CD4-positive, alpha-beta T cell treated with Interferon alpha-2 for 1 hour (primary cell): ENCODE measurements at regions not wholly inside any gene's neighbourhood (a gene's known extent, or its start where the extent isn't known, plus 50 kb on each side); places are given as distances from the start of the nearest gene placed in this dataset.

Experiments used
- DNase-seq, 2 donors: peaks; one replicate each; pipeline ENCODE4 v3.0.0-alpha.2; 2020 to 2022

DNA sequence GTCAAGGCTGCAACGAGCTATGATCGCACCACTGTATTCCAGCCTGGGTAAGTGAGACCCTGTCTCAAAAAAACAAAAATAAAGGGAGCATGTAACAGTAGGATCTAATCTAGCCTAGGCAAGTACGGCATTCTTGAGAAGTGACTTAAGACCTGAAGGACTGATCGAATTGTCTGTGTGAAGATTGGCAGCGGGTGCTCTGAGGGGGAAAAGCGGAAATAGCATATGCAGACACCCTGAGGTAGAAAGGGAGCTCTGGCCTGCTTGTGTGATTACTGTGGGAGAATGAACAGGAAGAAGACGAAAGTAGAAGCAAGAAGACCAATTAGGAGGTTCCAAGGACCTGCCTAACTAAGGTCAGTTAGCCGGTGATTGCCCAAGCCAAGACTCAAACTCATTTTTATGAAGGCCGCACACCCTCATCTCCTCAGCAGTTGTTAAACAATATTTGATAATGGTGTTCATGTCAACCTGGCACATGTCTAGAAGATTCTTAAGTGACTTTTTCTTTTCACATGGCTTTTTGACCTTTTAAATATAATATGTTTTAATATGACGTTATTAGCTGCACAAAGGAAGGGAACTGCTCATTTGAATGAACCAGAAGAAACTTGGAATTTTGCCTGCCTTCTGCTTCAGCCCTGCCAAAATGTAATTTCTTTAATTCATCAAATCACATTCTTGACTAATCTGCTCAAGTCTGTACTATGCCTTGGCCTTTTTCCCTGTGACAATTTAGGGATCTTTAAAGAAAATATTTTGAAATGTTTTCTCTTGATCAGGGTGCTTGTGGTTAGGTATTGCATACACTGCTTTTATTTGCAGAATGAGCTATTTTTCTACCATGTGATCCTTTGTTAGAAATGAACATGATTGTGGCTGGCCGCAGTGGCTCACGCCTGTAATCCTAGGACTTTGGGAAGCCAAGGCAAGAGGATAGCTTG lies 289.2 kb upstream of the DMRT1 start:
- DNase-seq: no peak

DNA sequence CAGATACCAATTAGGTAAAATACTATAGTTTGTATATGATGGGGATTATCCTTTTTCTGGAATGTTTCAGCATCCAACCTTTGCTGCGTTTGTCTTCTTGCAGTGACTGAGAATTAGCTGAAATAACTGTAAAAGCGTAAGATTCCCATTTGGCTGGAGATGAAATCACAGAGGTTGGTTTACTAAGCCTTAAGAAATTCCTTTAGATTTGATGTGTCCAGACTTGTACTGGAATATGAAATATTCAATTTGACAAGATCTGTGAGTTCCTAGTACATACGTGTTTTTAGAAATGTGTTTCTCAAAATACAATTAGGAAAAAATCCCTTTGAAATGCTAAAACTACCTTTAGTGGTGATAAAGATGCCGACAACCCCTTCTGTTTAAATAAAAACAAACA lies 286.0 kb upstream of the DMRT1 start:
- DNase-seq: no peak

DNA sequence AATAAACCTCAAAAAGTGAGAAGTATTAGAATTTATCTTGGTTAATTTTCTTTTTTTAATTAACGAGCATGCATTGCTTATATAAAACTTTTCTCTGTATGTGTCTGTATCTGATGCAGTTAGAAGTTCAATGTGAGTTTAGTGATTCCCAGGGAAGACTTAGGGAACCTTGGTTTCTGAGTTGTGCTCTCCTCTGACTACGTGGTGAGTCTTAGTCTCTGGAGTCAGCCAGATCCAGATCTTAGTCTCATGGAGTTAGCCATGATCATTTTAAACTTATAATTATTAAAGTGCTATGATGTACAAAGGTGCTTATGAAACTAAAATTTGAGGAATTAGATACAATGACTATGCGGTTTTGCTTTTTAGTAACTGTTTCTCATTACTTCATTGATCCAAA lies 285.3 kb upstream of the DMRT1 start:
- DNase-seq: no peak

DNA sequence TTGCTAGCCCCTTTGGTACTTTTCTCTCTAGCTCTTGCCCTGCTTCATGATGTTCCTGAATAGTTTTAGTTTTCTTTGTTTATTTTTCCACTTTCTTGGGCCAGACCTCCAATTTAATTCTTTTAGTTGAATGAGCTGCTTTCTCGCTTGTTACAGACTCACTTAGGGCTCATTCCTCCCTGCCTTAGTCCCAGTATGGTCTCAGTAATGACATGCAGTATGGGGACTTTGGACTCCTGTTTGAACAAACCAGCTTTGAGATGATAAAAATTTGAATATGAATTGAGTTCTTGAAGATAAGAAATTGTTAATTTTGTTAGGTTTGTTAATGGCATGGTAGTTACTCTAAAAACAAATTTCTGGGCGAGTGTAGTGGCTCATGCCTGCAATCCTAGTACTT lies 284.8 kb upstream of the DMRT1 start:
- no peak for DNase-seq

DNA sequence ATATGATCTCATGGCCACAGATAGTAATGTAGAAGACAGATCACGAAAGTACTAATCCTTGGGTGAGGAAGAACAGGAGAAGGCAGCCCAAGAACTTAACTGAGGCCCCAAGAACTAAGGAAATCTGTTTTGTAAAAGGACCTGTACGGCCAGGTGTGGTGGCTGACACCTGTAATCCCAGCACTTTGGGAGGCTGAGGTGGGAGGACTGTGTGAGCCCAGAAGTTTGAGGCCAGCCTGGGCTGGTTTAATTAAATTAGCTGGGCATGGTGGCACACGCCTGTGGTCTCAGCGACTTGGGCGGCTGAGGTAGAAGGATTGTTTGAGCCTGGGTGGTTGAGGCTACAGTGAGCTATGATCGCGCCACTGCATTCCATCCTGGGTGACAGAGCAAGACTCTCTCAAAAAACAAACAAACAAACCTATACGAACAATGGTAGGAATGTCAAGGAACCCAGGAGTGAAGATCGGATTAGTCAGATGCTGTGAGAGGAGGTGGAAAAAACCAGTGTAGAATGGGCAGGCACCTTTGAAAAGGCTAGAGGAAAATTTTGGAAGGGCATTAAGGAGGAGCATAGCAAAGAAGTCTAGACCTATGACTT lies 283.8 kb upstream of the DMRT1 start:
- no peak for DNase-seq

DNA sequence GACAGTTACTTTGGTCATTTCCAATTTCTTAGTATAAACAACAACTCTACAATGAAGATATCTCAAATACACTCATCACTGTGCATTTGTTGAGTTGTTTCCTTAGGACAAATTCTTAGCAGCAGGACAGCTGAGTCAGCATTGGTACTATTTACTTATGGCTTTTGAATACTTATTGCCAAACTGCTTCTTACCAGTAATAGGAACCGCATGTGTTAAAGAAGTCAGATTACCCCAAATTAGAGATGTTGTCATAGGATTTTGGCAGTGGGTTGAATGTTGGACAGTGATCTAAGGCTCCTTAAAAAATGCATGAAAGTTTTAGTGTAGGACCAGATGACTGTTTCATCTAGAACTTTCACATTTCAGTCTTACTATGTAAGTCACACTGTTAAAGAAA lies 280.1 kb upstream of the DMRT1 start:
- no peak for DNase-seq

DNA sequence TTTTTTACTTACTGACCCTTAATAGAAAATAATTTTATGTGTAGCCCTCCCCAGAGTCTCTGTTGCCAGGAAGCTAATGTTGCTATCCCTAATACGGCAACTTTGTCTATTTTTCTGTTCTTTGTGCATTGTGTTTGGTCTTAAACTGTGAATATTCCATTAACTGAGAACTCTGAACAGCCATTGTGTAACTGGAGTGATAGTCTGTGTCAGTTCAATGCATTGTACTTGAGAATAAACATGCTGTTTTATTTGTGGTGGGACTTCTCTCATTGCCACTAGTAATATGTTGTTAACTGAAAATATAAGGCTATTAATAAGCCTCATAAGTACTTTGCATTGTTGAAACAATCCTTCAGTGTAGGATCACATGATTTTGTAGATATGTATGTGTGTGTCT lies 278.3 kb upstream of the DMRT1 start:
- no peak for DNase-seq

DNA sequence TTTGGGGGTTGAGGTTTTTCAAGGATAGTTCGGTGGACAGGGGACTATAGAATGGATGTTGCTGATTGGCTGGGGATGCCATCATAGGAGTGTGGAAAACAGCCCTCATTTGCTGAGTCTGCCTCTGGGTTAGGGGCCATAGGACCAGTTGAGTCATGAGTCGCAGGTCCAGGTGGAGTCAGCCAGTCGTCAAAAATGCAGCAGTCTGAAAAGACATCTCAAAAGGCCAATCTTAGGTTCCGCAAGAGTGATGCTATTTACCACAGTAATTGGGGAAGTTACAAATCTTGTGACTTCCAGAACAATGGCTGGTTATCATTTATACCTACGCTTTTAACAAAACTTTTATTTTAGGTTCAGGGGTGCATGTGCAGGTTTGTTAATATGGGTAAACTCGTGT lies 276.0 kb upstream of the DMRT1 start:
- no peak for DNase-seq

DNA sequence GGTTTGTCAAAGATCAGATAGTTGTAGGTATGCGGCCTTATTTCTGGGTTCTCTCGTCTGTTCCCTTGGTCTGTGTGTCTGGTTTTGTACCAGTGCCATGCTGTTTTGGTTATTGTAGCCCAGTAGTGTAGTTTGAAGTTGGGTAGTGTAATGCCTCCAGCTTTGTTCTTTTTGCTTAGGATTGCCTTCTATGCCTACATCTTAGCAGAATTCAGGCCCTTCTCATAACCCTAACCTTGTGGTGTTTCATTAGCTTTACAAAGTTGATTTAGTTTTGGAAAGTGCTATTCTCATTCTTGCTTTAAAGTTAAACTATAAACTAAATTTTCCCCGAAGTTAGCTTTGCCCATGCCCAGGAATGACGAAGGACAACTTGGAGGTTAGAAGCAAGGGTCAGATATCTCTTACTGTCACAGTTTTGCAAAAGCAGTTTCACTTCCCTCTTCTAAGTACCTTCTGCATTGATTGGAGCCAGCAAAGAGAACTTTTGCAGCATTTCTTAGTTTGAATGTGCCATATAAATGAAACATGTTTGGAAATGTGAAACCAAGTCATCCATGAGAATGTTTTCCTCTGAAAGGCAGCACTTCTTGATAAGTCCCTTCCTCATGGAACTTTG lies 274.3 kb upstream of the DMRT1 start:
- no peak for DNase-seq

DNA sequence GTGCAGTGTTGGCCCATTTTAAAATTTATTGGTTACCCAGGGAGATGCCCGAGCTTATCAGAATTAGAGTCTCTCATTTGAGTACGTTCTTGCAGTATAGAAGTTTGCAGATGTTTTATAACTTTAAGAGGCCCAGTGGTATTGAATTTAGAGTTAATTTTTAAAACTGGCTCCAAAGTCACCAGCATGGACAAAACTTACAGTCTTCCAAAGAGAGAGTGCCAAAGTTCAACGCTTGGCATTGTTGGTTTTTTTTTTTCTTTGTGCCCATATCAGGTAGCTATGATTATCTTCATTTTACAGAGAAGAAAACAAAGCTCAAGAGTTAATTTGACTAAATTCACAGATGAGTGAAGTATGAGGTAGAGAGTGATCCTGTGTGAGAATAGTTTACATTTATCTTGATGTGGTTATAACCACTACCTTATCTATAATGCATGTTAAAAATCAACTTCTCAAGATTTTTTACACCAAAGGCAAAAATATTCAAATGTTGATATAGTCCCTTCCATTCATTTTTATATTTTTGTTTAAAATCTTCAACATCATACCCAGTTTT lies 273.7 kb upstream of the DMRT1 start:
- DNase-seq: no peak

DNA sequence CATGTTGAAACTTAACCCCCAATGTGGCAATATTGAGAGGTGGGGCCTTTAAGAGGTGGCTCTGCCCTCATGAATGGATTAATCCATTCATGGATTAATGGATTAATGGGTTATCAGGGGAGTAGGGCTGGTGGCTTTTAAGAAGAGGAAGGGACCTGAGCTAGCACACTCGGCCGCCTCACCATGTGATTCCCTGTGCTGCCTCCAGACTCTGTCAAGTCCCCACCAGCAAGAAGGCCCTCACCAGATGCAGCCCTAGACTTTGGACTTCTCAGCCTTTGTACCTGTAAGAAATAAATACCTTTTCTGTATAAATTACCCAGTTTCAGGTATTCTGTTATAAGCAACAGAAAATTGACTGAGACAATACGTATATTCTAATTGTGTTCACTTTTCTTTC lies 272.2 kb upstream of the DMRT1 start:
- DNase-seq: no peak

DNA sequence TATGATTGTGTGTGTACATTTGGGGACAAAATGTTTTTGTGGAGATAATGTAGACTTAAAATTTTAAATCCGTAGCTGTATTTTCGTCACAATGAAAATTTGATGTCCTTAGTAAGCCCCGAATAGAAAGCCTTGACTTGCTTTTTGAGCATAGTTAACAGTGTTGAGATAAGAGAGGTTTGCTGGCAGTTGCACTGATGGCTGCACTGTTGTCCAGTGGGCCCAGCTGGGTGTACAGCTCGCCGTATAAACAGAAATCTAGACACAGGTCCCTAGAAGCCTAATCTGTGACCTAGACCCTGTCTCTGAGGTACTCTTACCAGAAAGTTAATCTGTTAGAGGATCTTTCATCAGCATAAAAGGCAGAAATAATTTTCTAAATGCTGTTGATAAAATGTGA lies 271.3 kb upstream of the DMRT1 start:
- DNase-seq: no peak

DNA sequence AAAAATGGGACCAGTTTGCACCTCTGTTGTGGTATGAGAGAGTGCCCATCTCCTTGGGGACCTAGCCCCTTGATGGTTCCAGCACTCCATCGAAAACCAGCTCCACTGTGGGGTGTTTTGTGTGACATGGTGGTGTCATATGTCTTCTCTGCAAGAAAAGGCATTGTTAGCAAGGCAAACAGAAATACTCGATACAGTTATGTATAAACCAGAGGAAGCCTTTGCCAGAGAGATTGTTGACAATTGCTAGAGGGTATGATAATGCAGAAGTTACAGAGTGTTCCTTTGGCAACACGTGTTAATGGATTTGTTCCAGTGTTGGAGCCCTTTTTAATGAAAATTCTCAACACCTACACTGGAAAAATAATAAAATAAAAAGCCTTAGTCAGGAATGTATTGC lies 270.4 kb upstream of the DMRT1 start:
- DNase-seq: no peak

DNA sequence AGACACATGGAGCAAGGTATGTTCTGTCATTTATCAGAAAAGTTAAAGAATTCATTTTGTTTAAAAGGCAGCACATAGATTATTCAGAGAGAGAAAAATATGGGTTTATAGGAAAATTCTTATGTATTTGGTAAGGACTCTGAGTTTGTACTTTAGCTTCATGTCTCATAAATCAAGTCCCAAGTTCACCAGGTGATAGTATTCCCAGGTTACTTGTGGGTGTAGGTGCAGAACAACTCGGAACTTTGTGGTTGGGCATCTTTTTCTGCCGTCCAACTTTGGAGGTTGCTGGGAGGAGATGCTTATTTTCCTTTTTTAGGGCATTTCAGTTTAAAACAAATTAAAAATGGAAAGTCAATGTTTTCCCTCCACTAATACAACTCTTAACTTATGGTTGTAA lies 269.8 kb upstream of the DMRT1 start:
- no peak for DNase-seq

DNA sequence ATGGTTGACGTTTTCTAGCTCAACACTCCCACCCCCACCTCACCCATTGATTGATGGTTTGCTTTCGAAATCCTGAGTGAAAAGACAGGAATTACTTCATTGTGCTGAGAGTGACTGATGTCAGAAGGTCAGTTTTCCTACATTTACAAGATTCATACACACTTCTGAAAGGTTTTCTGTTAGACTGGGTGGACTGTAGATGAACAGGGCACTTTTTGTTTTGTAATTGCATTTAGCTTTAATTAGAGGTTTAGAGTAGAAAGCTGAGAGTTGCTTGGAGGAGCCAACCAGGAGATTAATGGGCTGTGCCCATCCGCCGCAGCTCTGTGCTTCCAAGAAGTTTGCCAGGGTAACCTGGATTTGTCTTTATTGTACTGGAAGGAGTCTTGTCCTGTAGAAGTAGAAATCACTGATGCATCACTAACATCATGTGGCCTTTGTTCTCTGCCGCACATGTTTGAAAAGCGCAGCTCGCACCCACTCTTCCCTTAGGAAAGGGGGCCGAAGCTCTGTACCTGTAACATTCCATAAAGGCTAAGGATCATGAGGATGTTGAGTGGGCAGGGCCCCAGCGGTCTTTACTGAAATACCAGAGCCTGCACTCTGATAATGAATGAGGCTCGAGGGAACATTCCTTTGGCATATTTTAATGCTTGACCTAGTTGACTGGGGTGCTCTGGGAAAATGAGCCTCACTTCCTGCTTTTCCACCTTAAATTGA lies 267.6 kb upstream of the DMRT1 start:
- no peak for DNase-seq

DNA sequence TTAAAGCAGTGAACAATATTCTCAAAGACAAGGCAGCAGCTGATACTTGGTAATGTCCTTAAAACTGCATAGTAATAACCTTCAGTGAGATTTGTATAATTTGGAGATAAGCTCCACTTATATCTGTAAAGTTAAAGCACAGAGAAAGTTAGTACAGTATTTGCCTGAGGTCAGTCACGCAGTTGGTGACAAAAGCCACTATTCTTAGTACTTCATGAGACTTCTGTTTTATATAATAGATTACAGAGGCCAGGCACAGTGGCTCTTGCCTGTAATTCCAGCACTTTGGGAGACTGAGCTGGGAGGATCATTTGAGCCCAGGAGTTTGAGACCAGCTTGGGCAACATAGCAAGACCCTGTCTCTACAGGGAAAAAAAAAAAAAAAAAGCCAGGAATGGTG lies 266.4 kb upstream of the DMRT1 start:
- no peak for DNase-seq

DNA sequence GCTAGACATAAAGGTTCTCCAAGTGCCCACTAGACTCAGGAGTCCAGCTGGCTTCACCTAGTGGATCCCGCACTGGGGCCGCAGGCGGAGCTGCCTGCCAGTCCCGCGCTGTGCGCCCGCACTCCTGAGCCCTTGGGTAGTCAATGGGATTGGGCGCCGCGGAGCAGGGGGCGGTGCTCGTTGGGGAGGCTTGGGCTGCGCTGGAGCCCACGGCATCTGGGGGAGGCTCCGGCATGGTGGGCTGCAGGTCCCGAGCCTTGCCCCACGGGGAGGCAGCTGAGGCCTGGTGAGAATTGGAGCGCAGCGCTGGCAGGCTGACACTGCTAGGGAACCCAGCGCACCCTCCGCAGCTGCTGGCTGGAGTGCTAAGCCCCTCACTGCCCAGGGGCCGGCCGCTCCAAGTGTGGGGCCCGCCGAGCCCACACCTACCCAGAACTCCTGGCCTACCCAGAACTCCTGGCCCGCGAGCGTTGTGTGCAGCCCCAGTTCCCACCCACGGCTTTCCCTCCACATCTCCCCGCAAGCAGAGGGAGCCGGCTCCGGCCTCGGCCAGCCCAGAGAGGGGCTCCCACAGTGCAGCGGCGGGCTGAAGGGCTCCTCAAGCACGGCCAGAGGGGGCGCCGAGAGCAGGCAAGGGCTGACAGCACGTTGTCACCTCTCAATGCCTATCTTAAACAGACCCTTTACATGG lies 260.7 kb upstream of the DMRT1 start:
- no peak for DNase-seq

DNA sequence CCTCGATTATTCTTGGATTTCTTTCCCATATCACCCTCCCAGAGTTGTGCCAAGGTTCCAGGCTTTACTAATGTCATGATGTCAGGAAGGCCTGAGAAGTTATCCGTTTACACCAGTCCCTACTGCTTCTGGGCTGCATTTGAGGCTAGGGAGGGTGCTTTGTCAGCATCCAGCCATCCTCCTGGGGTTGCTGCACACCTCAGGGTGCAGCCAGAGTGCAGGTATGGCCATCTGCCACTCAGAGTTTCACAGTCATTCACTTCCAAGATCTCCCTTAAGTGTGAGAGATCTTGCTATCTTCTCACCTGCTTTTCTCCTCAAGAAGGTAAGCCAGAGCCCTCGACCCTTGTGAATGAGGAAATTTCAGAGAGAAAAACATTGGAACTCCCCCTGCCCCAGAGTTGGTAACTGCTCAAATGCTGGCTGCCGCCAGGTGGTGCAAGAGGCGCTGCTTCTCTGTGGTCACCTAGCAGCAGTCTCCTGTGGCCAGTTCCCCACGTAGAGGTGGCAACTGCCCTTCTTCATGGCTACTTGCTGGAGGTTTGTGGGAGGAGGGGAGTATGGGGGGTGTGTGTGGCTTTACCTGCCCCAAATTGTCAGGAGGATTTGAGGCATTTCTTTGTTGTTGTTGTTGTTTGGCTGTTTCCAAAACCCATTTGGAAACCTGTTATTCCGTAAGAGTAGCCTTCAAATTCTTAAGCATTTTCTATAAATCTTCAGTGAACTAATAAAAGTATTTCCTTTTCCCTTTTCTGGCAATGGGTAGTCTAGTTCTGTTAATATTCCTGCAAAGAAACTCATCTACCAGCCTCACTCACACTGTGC lies 259.6 kb upstream of the DMRT1 start:
- no peak for DNase-seq

DNA sequence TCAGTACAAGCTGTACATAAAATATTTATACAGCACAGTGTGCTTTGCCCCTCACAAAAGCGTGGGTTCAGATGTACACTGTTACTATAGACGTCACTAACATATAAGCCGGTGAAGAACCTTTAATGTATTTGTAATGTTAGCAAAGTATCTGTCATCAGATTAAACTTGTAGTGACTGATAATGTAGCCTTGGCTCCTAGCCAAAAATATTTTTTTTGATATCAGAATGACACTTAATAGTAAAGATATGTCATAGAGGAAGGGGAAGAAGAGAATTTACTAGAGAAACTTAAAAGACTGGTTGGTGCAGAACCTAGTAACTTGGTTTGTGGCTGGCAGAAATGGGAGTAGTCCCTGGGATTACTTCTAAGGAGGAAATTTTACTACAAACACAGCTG lies 258.7 kb upstream of the DMRT1 start:
- no peak for DNase-seq

DNA sequence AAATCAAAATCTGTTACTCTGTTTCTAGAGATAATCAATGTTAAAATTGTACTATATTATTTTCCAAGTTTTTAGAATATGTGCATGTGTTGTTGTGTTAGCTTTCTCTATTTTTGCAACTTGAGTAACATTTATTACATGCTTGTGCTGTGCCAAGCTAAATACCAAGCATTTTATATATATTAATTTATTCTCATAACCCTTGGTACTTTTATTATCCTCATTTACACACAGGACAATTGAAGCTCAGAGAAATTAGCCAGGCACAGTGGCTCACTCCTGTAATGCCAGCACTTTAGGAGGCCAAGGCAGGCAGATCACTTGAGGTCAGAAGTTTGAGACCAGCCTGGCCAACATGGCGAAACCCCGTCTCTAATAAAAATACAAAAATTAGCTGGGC lies 254.0 kb upstream of the DMRT1 start:
- DNase-seq: no peak

DNA sequence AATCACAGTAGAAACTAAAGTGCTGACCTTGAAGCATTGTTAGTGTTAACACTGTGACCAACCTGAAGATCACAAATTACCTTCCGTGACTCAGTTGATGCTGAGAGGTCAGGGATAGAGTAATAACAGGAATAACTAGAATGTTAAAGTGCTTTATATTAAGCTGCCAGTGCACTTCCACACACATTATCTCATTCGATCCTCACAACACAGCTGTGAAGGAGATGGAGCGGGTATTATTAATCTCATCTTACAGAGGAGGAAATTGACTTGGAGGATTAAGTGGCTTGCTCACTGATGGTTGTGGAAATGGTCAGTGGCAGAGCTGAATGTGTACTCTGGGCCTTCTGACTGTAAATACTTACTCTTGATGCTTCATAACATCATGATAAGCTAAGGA lies 252.5 kb upstream of the DMRT1 start:
- no peak for DNase-seq

DNA sequence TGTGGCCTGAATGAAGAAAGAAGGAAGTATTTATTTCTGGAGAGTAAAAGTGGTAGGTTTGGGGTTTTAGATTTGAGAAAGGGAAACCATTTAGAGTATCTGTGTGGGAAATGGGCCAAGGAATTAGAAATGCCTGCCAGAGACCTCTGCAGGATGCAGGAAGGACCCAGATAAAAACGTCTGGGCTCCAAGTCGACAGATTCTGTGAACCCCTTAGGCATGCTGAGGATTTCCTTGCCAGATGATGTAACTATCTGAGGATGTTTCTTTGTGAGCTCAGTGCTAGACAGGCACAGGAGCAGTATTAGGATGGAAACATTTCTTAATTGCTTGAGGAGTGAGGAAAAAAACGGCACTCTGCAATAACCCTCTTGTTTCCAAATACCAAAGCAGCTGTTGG lies 251.8 kb upstream of the DMRT1 start:
- DNase-seq: no peak
